COR-L47 (cell line): ENCODE measurements at regions not wholly inside any gene's neighbourhood (a gene's known extent, or its start where the extent isn't known, plus 50 kb on each side); places are given as distances from the start of the nearest gene placed in this dataset.
"Not testable (repeated sequence)": the region's sequence is repeated elsewhere in the genome, so short reads cannot be mapped to it uniquely, and the experiment has no call there.

Experiments
- DNase-seq: peaks from one replicate; lab custom pipeline; 2025; lab: John Stamatoyannopoulos, UW

- DNase-seq: no peak
Observed at GRCh38 chr7:131145770-131146169, 181.9 kb upstream of the MKLN1 start.

GRCh38 chr7:131147604-131148003, 180.1 kb upstream of the MKLN1 start:
- DNase-seq: no peak

GRCh38 chr7:131148258-131148657, 179.4 kb upstream of the MKLN1 start:
- no peak for DNase-seq

- no peak for DNase-seq
Observed at GRCh38 chr7:131148708-131149428, 178.8 kb upstream of the MKLN1 start.

- no peak for DNase-seq
Observed at GRCh38 chr7:131149429-131149773, 178.3 kb upstream of the MKLN1 start.

- no peak for DNase-seq
Observed at GRCh38 chr7:131149840-131150239, 177.8 kb upstream of the MKLN1 start.

- no peak for DNase-seq
Observed at GRCh38 chr7:131151034-131151433, 176.6 kb upstream of the MKLN1 start.

GRCh38 chr7:131152766-131153165, 174.9 kb upstream of the MKLN1 start:
- DNase-seq: no peak

- no peak for DNase-seq
Observed at GRCh38 chr7:131154380-131154779, 173.3 kb upstream of the MKLN1 start.

- DNase-seq: no peak
Observed at GRCh38 chr7:131157530-131158243, 170.0 kb upstream of the MKLN1 start.

- DNase-seq: not testable (repeated sequence)
Observed at GRCh38 chr7:131158244-131158636, 169.4 kb upstream of the MKLN1 start.

- DNase-seq: no peak
Observed at GRCh38 chr7:131159961-131160361, 167.7 kb upstream of the MKLN1 start.

GRCh38 chr7:131161103-131161502, 166.6 kb upstream of the MKLN1 start:
- no peak for DNase-seq

- no peak for DNase-seq
Observed at GRCh38 chr7:131164025-131164925, 163.4 kb upstream of the MKLN1 start.

GRCh38 chr7:131166066-131166465, 161.6 kb upstream of the MKLN1 start:
- no peak for DNase-seq

- no peak for DNase-seq
Observed at GRCh38 chr7:131170440-131171271, 157.0 kb upstream of the MKLN1 start.

- DNase-seq: no peak
Observed at GRCh38 chr7:131173145-131173890, 154.4 kb upstream of the MKLN1 start.

GRCh38 chr7:131174391-131174790, 153.3 kb upstream of the MKLN1 start:
- no peak for DNase-seq

GRCh38 chr7:131174855-131175254, 152.8 kb upstream of the MKLN1 start:
- no peak for DNase-seq

- no peak for DNase-seq
Observed at GRCh38 chr7:131182446-131183058, 145.1 kb upstream of the MKLN1 start.

GRCh38 chr7:131183072-131183471, 144.6 kb upstream of the MKLN1 start:
- DNase-seq: no peak
